ENCODE measurements at regions not wholly inside any gene's neighbourhood (a gene's known extent, or its start where the extent isn't known, plus 50 kb on each side); places are given as distances from the start of the nearest gene placed in this dataset.

- TF ChIP-seq CTCF (conservative IDR thresholded peaks at IDR 0.05; ENCODE audit: low read depth, low read length) (no peak), EZH2 (IDR thresholded peaks at IDR 0.05; ENCODE audit: low read length, unreplicated experiment) (no peak), EZH2phosphoT487 (IDR thresholded peaks at IDR 0.05; ENCODE audit: borderline replicate concordance, low read length) (no peak)
Measured at GRCh38 chr13:105112561-105112960, 1422.9 kb downstream of the EFNB2 start.
